Right lung (tissue), 2 donors: ENCODE measurements at regions not wholly inside any gene's neighbourhood (a gene's known extent, or its start where the extent isn't known, plus 50 kb on each side); places are given as distances from the start of the nearest gene placed in this dataset.

ENCODE experiments used
- DNase-seq, 2 donors: peaks; one replicate each; pipeline ENCODE4 v3.0.0-alpha.2; 2013

- no peak for DNase-seq
Measured at GRCh38 chr12:92615086-92615485, 87.7 kb upstream of the PLEKHG7 start.

GRCh38 chr12:92614502-92614901 is 88.3 kb upstream of the PLEKHG7 start:
- no peak for DNase-seq

GRCh38 chr12:92614001-92614400 is 88.8 kb upstream of the PLEKHG7 start:
- DNase-seq = no peak

- DNase-seq = no peak
Measured at GRCh38 chr12:92612611-92613010, 90.2 kb upstream of the PLEKHG7 start.

GRCh38 chr12:92608151-92609091 is 94.4 kb upstream of the PLEKHG7 start:
- no peak for DNase-seq

- no peak for DNase-seq
Measured at GRCh38 chr12:92606956-92607355, 95.8 kb upstream of the PLEKHG7 start.

- no peak for DNase-seq
Measured at GRCh38 chr12:92605621-92606170, 97.1 kb upstream of the PLEKHG7 start.

GRCh38 chr12:92604786-92605185 is 98.0 kb upstream of the PLEKHG7 start:
- DNase-seq = peak; percentile 60 to 64

GRCh38 chr12:92603741-92604432 is 98.9 kb upstream of the PLEKHG7 start:
- no peak for DNase-seq

GRCh38 chr12:92602930-92603623 is 99.7 kb upstream of the PLEKHG7 start:
- DNase-seq = no peak

- DNase-seq = peak in 1 of 2 donors; percentile 12
Measured at GRCh38 chr12:92602476-92602875, 100.3 kb upstream of the PLEKHG7 start.

GRCh38 chr12:92601680-92602079 is 101.1 kb upstream of the PLEKHG7 start:
- no peak for DNase-seq

GRCh38 chr12:92601176-92601575 is 101.6 kb upstream of the PLEKHG7 start:
- DNase-seq = no peak

- no peak for DNase-seq
Measured at GRCh38 chr12:92600052-92600451, 102.7 kb upstream of the PLEKHG7 start.

GRCh38 chr12:92597997-92598396 is 104.8 kb upstream of the PLEKHG7 start:
- no peak for DNase-seq

GRCh38 chr12:92597118-92597517 is 105.7 kb upstream of the PLEKHG7 start:
- no peak for DNase-seq

- no peak for DNase-seq
Measured at GRCh38 chr12:92596383-92596782, 106.4 kb upstream of the PLEKHG7 start.

- DNase-seq = no peak
Measured at GRCh38 chr12:92595663-92596062, 107.1 kb upstream of the PLEKHG7 start.

- no peak for DNase-seq
Measured at GRCh38 chr12:92593734-92594402, 108.9 kb upstream of the PLEKHG7 start.

- DNase-seq = no peak
Measured at GRCh38 chr12:92585115-92585727, 117.6 kb upstream of the PLEKHG7 start.

- DNase-seq = no peak
Measured at GRCh38 chr12:92583910-92584309, 118.9 kb upstream of the PLEKHG7 start.
